Sigmoid colon (tissue), 6 donors: ENCODE measurements at regions not wholly inside any gene's neighbourhood (a gene's known extent, or its start where the extent isn't known, plus 50 kb on each side); places are given as distances from the start of the nearest gene placed in this dataset.

Source experiments
- DNase-seq: peaks from one replicate; pipeline ENCODE4 v3.0.0-alpha.2; 2019
- H3K27ac ChIP-seq, 4 donors: fragments of 200-600 bp; sonication (generic); one replicate each; pipeline ENCODE4 v1.5.1; 2016 to 2019; ENCODE audit warnings: mild to moderate bottlenecking in 1 of 4
- H3K27me3 ChIP-seq, 3 donors: fragments of 200-600 bp; sonication (generic); one replicate each; pipeline ENCODE4 v1.5.1; 2019; ENCODE audit warnings: mild to moderate bottlenecking in 1 of 3
- H3K36me3 ChIP-seq, 4 donors: fragments of 200-600 bp; sonication (generic); one replicate each; pipeline ENCODE4 v1.5.1; 2016 to 2019
- H3K4me1 ChIP-seq, 4 donors: fragments of 200-600 bp; sonication (generic); one replicate each; pipeline ENCODE4 v1.5.1; 2017 to 2019
- H3K4me3 ChIP-seq, 4 donors: fragments of 200-600 bp; sonication (generic); one replicate each; pipeline ENCODE4 v1.5.1; 2017 to 2019; ENCODE audit warnings: mild to moderate bottlenecking in 2 of 4, moderate library complexity in 1 of 4
- H3K9me3 ChIP-seq, 4 donors: fragments of 200-600 bp in 3 of 4; sonication (generic) in 3 of 4; one replicate each; pipeline versions ENCODE4 v1.5.1 to v1.6.1; 2013 to 2019
- CTCF ChIP-seq, 4 experiments: fragments of 450-650 bp in 3 of 4; fragments of 200-600 bp in 1 of 4; IDR thresholded peaks; one replicate each; pipeline ENCODE4 v1.5.1; 2016 to 2019; ENCODE audit warnings: antibody characterized with exemption in 4 of 4, mild to moderate bottlenecking in 3 of 4, moderate library complexity in 2 of 4
- EP300 ChIP-seq, 4 donors: sonication (generic); formaldehyde crosslinking; IDR thresholded peaks; one replicate each; pipeline ENCODE4 v1.6.1; 2017; ENCODE audit warnings: antibody characterized with exemption in 4 of 4
- POLR2A ChIP-seq, 2 donors: fragments of 450-650 bp; IDR thresholded peaks; one replicate each; pipeline ENCODE4 v1.6.1; 2016; ENCODE audit warnings: antibody characterized with exemption in 2 of 2, mild to moderate bottlenecking in 2 of 2, moderate library complexity in 2 of 2
- POLR2AphosphoS5 ChIP-seq, 4 donors: sonication (generic); formaldehyde crosslinking; IDR thresholded peaks; one replicate each; pipeline ENCODE4 v1.6.1; 2017; ENCODE audit warnings: antibody characterized with exemption in 4 of 4
- WGBS, 2 donors: extraction: QIAGEN DNeasy Blood & Tissue Kit; methylation state at CpG; one replicate each; pipeline ENCODE4 v1.1.7; 2013; 5-methylcytosine and 5-hydroxymethylcytosine counted together
- intact Hi-C: fragments of 100-400 bp; cut with DNase I; formaldehyde crosslinking; loops from one replicate; pipeline ENCODE4 v1.15.1; 2023
- donor health status: healthy with polysubstance abuse.
- donor health status: healthy.

GRCh38 chr11:29486301-29486700 is 530.5 kb downstream of the KCNA4 start:
- TF ChIP-seq CTCF (IDR thresholded peaks at IDR 0.05) (no peak), POLR2A (IDR thresholded peaks at IDR 0.05) (no peak), POLR2AphosphoS5 (IDR thresholded peaks at IDR 0.05) (no peak), EP300 (IDR thresholded peaks at IDR 0.05) (no peak)
- no peaks in the 10 kb centered on the region for H3K36me3 ChIP-seq
- no peak for DNase-seq
- no peaks in the 10 kb centered on the region for H3K27me3 ChIP-seq
- intact Hi-C loops, result no loop called here
- no peak overlapping the region for H3K4me3 ChIP-seq
- H3K4me1 ChIP-seq, result no peaks in the 10 kb centered on the region
- no peaks in the 10 kb centered on the region for H3K9me3 ChIP-seq
- H3K27ac ChIP-seq, result no peak overlapping the region

- intact Hi-C loops, result no loop called here
- Histone ChIP-seq H3K36me3 (no peaks in the 10 kb centered on the region), H3K4me1 (no peaks in the 10 kb centered on the region), H3K27ac (no peak overlapping the region), H3K9me3 (no peaks in the 10 kb centered on the region), H3K4me3 (no peak overlapping the region), H3K27me3 (no peaks in the 10 kb centered on the region)
- TF ChIP-seq CTCF (IDR thresholded peaks at IDR 0.05) (no peak), POLR2A (IDR thresholded peaks at IDR 0.05) (no peak), POLR2AphosphoS5 (IDR thresholded peaks at IDR 0.05) (no peak), EP300 (IDR thresholded peaks at IDR 0.05) (no peak)
- WGBS, 2 donors, result 82 to 92% methylated on average over 4 of the region's 4 CpGs
- no peak for DNase-seq
Observed at GRCh38 chr11:29485641-29486040, 531.2 kb downstream of the KCNA4 start.

GRCh38 chr11:29484548-29484947 is 532.3 kb downstream of the KCNA4 start:
- Histone ChIP-seq H3K27ac (no peak overlapping the region), H3K9me3 (no peaks in the 10 kb centered on the region), H3K4me3 (no peak overlapping the region), H3K36me3 (no peaks in the 10 kb centered on the region), H3K4me1 (no peaks in the 10 kb centered on the region), H3K27me3 (no peaks in the 10 kb centered on the region)
- DNase-seq, result no peak
- TF ChIP-seq POLR2AphosphoS5 (IDR thresholded peaks at IDR 0.05), result no peak
- no peak for TF ChIP-seq EP300 (IDR thresholded peaks at IDR 0.05)
- no peak for TF ChIP-seq POLR2A (IDR thresholded peaks at IDR 0.05)
- TF ChIP-seq CTCF (IDR thresholded peaks at IDR 0.05), result no peak
- intact Hi-C loops, result no loop called here
- 87 to 92% methylated on average over 1 of the region's 1 CpG for WGBS, 2 donors

- WGBS, 2 donors, result 91 to 92% methylated on average over 2 of the region's 2 CpGs
- H3K27ac ChIP-seq, result no peak overlapping the region
- DNase-seq, result no peak
- H3K9me3 ChIP-seq, result no peaks in the 10 kb centered on the region
- intact Hi-C loops, result no loop called here
- TF ChIP-seq POLR2AphosphoS5 (IDR thresholded peaks at IDR 0.05) (no peak), POLR2A (IDR thresholded peaks at IDR 0.05) (no peak), CTCF (IDR thresholded peaks at IDR 0.05) (no peak), EP300 (IDR thresholded peaks at IDR 0.05) (no peak)
- no peaks in the 10 kb centered on the region for H3K27me3 ChIP-seq
- no peaks in the 10 kb centered on the region for H3K36me3 ChIP-seq
- H3K4me3 ChIP-seq, result no peak overlapping the region
- H3K4me1 ChIP-seq, result no peaks in the 10 kb centered on the region
Observed at GRCh38 chr11:29483831-29484230, 533.0 kb downstream of the KCNA4 start.

GRCh38 chr11:29482510-29482909 is 534.3 kb downstream of the KCNA4 start:
- H3K27ac ChIP-seq, result no peak overlapping the region
- TF ChIP-seq POLR2AphosphoS5 (IDR thresholded peaks at IDR 0.05), result no peak
- TF ChIP-seq POLR2A (IDR thresholded peaks at IDR 0.05), result no peak
- TF ChIP-seq EP300 (IDR thresholded peaks at IDR 0.05), result no peak
- DNase-seq, result no peak
- no peaks in the 10 kb centered on the region for H3K4me1 ChIP-seq
- no peaks in the 10 kb centered on the region for H3K27me3 ChIP-seq
- H3K9me3 ChIP-seq, result no peaks in the 10 kb centered on the region
- H3K36me3 ChIP-seq, result no peaks in the 10 kb centered on the region
- no peak overlapping the region for H3K4me3 ChIP-seq
- intact Hi-C loops, result no loop called here
- WGBS, 2 donors, result 72 to 81% methylated on average over 4 of the region's 4 CpGs
